HFF-Myc (cell line): ENCODE measurements at regions not wholly inside any gene's neighbourhood (a gene's known extent, or its start where the extent isn't known, plus 50 kb on each side); places are given as distances from the start of the nearest gene placed in this dataset.

ENCODE experiments used
- DNase-seq: peaks from one replicate; pipeline ENCODE4 v3.0.0-alpha.2; 2011; ENCODE audit warnings: low read depth; ENCODE audit errors: extremely low read depth
- H3K4me3 ChIP-seq: replicated peaks from 2 replicates; pipeline ENCODE4 v1.5.1; 2011; ENCODE audit warnings: low read depth, mild to moderate bottlenecking, control low read depth, low read length
- CTCF ChIP-seq: IDR thresholded peaks from 2 replicates; pipeline ENCODE4 v1.5.1; 2012; ENCODE audit warnings: mild to moderate bottlenecking, low read depth, low read length, control low read depth; ENCODE audit errors: missing control alignments

GRCh38 chr20:40805592-40805991, 116.6 kb upstream of the MAFB start:
- DNase-seq = no peak
- no peak overlapping the region for H3K4me3 ChIP-seq
- no peak for TF ChIP-seq CTCF

- TF ChIP-seq CTCF = no peak
- no peak overlapping the region for H3K4me3 ChIP-seq
- DNase-seq = no peak
Measured at GRCh38 chr20:40806929-40807820, 118.1 kb upstream of the MAFB start.

GRCh38 chr20:40807821-40808170, 118.8 kb upstream of the MAFB start:
- H3K4me3 ChIP-seq = no peak overlapping the region
- no peak for DNase-seq
- TF ChIP-seq CTCF = no peak

GRCh38 chr20:40808936-40809335, 119.9 kb upstream of the MAFB start:
- H3K4me3 ChIP-seq = no peak overlapping the region
- no peak for DNase-seq
- no peak for TF ChIP-seq CTCF

GRCh38 chr20:40809361-40809760, 120.3 kb upstream of the MAFB start:
- TF ChIP-seq CTCF = no peak
- H3K4me3 ChIP-seq = no peak overlapping the region
- DNase-seq = no peak

- no peak for DNase-seq
- no peak overlapping the region for H3K4me3 ChIP-seq
- TF ChIP-seq CTCF = no peak
Measured at GRCh38 chr20:40810332-40811000, 121.4 kb upstream of the MAFB start.
